ENCODE measurements at regions not wholly inside any gene's neighbourhood (a gene's known extent, or its start where the extent isn't known, plus 50 kb on each side); places are given as distances from the start of the nearest gene placed in this dataset.
"Not testable (repeated sequence)": the region's sequence is repeated elsewhere in the genome, so short reads cannot be mapped to it uniquely, and the experiment has no call there.

- TF ChIP-seq POLR2A (IDR thresholded peaks at IDR 0.05; ENCODE audit: extremely low read depth, insufficient read length) (no peak), MYC (IDR thresholded peaks at IDR 0.05; ENCODE audit: low read depth, low read length) (no peak), MAX (IDR thresholded peaks at IDR 0.05; ENCODE audit: low read depth, low read length) (no peak), CTCF (IDR thresholded peaks at IDR 0.05; ENCODE audit: low read depth, low read length) (no peak)
- DNase-seq (ENCODE audit: low read depth): no peak
- no peak overlapping the region for H3K4me3 ChIP-seq (ENCODE audit: low read depth, low read length)
Measured at GRCh38 chr7:10521306-10521705, 452.4 kb upstream of the PHF14 start.

- not testable (repeated sequence) for DNase-seq (ENCODE audit: low read depth); H3K4me3 ChIP-seq (ENCODE audit: low read depth, low read length)
Measured at GRCh38 chr7:10533429-10533828, 440.2 kb upstream of the PHF14 start.

GRCh38 chr7:10536561-10536960 lies 437.1 kb upstream of the PHF14 start:
- no peak overlapping the region for H3K4me3 ChIP-seq (ENCODE audit: low read depth, low read length)
- DNase-seq (ENCODE audit: low read depth): no peak
- TF ChIP-seq CTCF (IDR thresholded peaks at IDR 0.05; ENCODE audit: low read depth, low read length): no peak
- TF ChIP-seq MYC (IDR thresholded peaks at IDR 0.05; ENCODE audit: low read depth, low read length): no peak
- no peak for TF ChIP-seq MAX (IDR thresholded peaks at IDR 0.05; ENCODE audit: low read depth, low read length)
- TF ChIP-seq POLR2A (IDR thresholded peaks at IDR 0.05; ENCODE audit: extremely low read depth, insufficient read length): no peak

- DNase-seq (ENCODE audit: low read depth): no peak
- no peak for TF ChIP-seq CTCF (IDR thresholded peaks at IDR 0.05; ENCODE audit: low read depth, low read length)
- no peak for TF ChIP-seq POLR2A (IDR thresholded peaks at IDR 0.05; ENCODE audit: extremely low read depth, insufficient read length)
- no peak for TF ChIP-seq MYC (IDR thresholded peaks at IDR 0.05; ENCODE audit: low read depth, low read length)
- no peak for TF ChIP-seq MAX (IDR thresholded peaks at IDR 0.05; ENCODE audit: low read depth, low read length)
- no peak overlapping the region for H3K4me3 ChIP-seq (ENCODE audit: low read depth, low read length)
Measured at GRCh38 chr7:10537764-10538163, 435.9 kb upstream of the PHF14 start.

- H3K4me3 ChIP-seq (ENCODE audit: low read depth, low read length): no peak overlapping the region
- DNase-seq (ENCODE audit: low read depth): no peak
- TF ChIP-seq CTCF (IDR thresholded peaks at IDR 0.05; ENCODE audit: low read depth, low read length) (no peak), MAX (IDR thresholded peaks at IDR 0.05; ENCODE audit: low read depth, low read length) (no peak), POLR2A (IDR thresholded peaks at IDR 0.05; ENCODE audit: extremely low read depth, insufficient read length) (no peak), MYC (IDR thresholded peaks at IDR 0.05; ENCODE audit: low read depth, low read length) (no peak)
Measured at GRCh38 chr7:10557375-10557774, 416.3 kb upstream of the PHF14 start.

- TF ChIP-seq CTCF (IDR thresholded peaks at IDR 0.05; ENCODE audit: low read depth, low read length) (no peak), MYC (IDR thresholded peaks at IDR 0.05; ENCODE audit: low read depth, low read length) (no peak), MAX (IDR thresholded peaks at IDR 0.05; ENCODE audit: low read depth, low read length) (no peak), POLR2A (IDR thresholded peaks at IDR 0.05; ENCODE audit: extremely low read depth, insufficient read length) (no peak)
- DNase-seq (ENCODE audit: low read depth): no peak
- no peak overlapping the region for H3K4me3 ChIP-seq (ENCODE audit: low read depth, low read length)
Measured at GRCh38 chr7:10560497-10560896, 413.2 kb upstream of the PHF14 start.

All from NB4 (cell line).